ACC112 (cell line): ENCODE measurements at regions not wholly inside any gene's neighbourhood (a gene's known extent, or its start where the extent isn't known, plus 50 kb on each side); places are given as distances from the start of the nearest gene placed in this dataset.

Experiments used
- H2AFZ ChIP-seq: fragments of 200-600 bp; sonication (generic); one replicate; pipeline ENCODE4 v1.6.0; 2017; ENCODE audit warnings: antibody characterized with exemption, low read length; ENCODE audit not compliant: unreplicated experiment
- H3K27ac ChIP-seq: fragments of 200-600 bp; sonication (generic); 2 replicates; pipeline ENCODE4 v1.5.1; 2014; ENCODE audit warnings: low read depth, mild to moderate bottlenecking, antibody characterized with exemption, low read length, moderate library complexity
- H3K27me3 ChIP-seq: fragments of 200-600 bp; sonication (generic); 2 replicates; pipeline ENCODE4 v1.6.1; 2014; ENCODE audit warnings: mild to moderate bottlenecking, antibody characterized with exemption, low read length, moderate library complexity, mixed read lengths; ENCODE audit not compliant: insufficient read depth
- H3K36me3 ChIP-seq: fragments of 200-600 bp; sonication (generic); 2 replicates; pipeline ENCODE4 v1.6.1; 2016; ENCODE audit warnings: mild to moderate bottlenecking, antibody characterized with exemption, low read length, moderate library complexity, mixed read lengths; ENCODE audit not compliant: insufficient read depth
- H3K4me1 ChIP-seq: fragments of 200-600 bp; sonication (generic); one replicate; pipeline ENCODE4 v1.6.1; 2016; ENCODE audit warnings: low read length, mixed read lengths; ENCODE audit not compliant: insufficient read depth, unreplicated experiment, control insufficient read depth
- H3K4me3 ChIP-seq: fragments of 200-600 bp; sonication (generic); 2 replicates; pipeline ENCODE4 v1.5.1; 2014; ENCODE audit warnings: mild to moderate bottlenecking, low read depth, low read length
- H3K79me2 ChIP-seq: fragments of 200-600 bp; sonication (generic); one replicate; pipeline ENCODE4 v1.6.0; 2016; ENCODE audit warnings: low read length; ENCODE audit not compliant: control insufficient read depth, unreplicated experiment, insufficient read depth

DNA sequence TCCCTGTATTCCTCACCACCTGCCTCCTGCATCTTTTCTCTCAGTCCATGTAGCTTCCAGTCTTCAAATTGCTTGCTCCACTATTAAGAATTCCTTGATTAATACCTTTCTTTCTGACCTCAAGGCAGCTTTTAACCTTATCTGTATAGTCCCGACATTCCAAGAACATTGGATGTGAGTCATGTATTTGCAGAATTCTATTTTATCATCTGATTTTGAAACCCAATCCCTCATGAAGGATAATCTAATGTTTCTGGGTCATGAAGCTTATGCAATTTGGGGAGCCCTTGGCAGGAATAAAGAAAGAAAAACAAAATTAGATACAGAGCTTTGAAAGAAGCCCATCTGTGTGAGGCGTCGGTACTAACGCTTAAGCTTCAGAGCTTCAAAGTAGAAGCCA lies 63.4 kb upstream of the CCND2 start:
- no peaks in the 10 kb centered on the region for H3K4me1 ChIP-seq
- H3K27me3 ChIP-seq: peaks cover 58% of the 10 kb centered on the region
- H3K4me3 ChIP-seq: no peak overlapping the region
- no peak overlapping the region for H3K27ac ChIP-seq
- H2AFZ ChIP-seq: no peak overlapping the region
- no peaks in the 10 kb centered on the region for H3K79me2 ChIP-seq
- no peaks in the 10 kb centered on the region for H3K36me3 ChIP-seq

DNA sequence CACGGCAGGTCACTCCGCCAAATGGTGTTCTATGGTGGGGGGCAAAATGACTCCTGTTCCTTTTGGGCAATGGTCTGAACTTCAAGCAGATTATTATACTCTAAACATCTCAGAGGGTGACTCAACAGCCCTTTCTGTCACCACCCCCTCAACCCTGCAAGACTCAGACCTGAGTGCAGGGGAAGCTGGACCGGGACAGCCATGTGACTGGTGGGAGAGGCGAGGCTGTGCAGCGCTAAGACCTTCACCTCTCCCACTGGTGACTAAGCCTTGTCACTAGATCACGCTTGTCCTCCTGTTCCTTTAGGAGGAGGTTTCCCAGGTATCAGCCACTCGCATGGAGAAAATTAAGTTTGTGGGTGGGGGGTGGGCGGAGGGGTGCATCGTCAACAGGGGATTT lies 67.1 kb upstream of the CCND2 start:
- Histone ChIP-seq H3K27me3 (peaks cover 58% of the 10 kb centered on the region), H3K4me3 (no peak overlapping the region)

DNA sequence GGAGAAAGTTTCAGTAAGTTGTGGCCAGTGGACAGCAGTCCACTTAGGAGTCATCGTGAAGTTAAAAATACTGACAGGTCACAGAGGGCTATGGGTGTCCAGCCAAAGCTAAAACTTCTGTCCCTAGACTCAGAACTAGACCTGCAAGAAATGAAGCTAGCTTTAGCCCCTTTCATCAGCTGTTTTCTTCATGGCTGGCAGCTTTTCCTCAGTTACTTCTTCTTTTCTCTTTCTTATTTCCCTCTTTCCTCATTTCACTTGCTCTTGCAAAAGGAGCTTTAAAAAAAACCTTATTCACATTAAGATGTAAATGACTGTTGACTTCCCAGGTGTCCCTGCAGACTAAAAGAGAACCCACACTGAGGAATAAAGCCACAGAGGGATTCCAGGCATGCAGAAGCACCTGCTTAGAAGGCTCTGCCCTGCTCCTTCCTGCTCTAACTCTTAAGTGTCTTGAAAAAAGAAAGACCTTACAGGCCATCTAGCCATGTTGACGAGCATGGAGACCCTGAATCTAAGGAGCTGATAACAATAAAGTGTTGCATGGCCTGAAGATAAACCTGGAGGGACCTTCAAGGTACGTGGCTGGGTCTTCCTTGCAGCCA lies 69.7 kb upstream of the CCND2 start:
- Histone ChIP-seq H3K27ac (no peak overlapping the region), H3K36me3 (no peaks in the 10 kb centered on the region), H2AFZ (no peak overlapping the region), H3K4me3 (no peak overlapping the region), H3K27me3 (peaks cover 50% of the 10 kb centered on the region), H3K79me2 (no peaks in the 10 kb centered on the region), H3K4me1 (no peaks in the 10 kb centered on the region)

More for the DNA sequence above, 67.1 kb upstream of the CCND2 start:
- Histone ChIP-seq H3K79me2 (no peaks in the 10 kb centered on the region), H3K27ac (no peak overlapping the region), H2AFZ (no peak overlapping the region), H3K4me1 (no peaks in the 10 kb centered on the region), H3K36me3 (no peaks in the 10 kb centered on the region)

DNA sequence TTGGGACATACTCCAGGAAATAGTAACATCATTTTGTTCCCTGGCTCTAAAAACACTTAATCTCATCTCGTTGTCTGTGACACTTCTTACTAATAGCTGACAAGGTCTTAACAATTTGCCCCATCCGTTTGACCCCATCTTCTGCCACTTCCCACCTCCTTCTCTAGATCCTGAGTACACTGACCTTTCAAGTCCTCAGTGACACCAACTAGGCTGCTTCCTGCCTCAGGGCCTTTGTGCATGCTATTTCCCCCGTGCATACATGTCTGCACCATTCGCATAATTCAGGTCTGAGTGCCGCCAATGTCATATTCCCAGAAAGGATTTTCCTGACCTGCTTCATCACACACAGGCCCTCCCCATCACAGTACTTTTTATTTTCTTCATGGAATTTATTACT lies 70.6 kb upstream of the CCND2 start:
- H3K79me2 ChIP-seq: no peaks in the 10 kb centered on the region
- H3K27ac ChIP-seq: no peak overlapping the region
- H2AFZ ChIP-seq: no peak overlapping the region
- H3K36me3 ChIP-seq: no peaks in the 10 kb centered on the region
- H3K4me1 ChIP-seq: no peaks in the 10 kb centered on the region
- H3K27me3 ChIP-seq: peaks cover 56% of the 10 kb centered on the region
- no peak overlapping the region for H3K4me3 ChIP-seq

DNA sequence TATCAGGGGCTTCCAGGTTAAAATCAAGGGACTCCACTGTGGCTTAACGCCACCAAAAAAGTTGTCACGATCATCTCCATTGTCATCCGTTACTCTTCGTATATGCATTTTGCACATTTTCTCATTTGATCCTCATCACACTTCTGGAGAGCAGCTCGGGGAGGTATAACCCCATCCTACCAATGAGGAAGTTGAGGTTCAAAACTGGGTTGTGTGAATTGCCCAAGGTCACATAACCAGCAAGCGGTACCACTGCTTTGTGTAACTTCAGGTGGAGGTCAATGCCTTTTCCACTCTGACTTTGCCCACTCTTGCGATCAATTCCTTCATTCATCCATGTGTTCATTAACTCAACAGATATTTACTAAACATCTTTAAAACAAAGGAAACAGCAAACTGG lies 71.1 kb upstream of the CCND2 start:
- Histone ChIP-seq H3K36me3 (no peaks in the 10 kb centered on the region), H2AFZ (no peak overlapping the region), H3K4me3 (no peak overlapping the region), H3K27ac (no peak overlapping the region), H3K4me1 (no peaks in the 10 kb centered on the region), H3K27me3 (peaks cover 60% of the 10 kb centered on the region), H3K79me2 (no peaks in the 10 kb centered on the region)

DNA sequence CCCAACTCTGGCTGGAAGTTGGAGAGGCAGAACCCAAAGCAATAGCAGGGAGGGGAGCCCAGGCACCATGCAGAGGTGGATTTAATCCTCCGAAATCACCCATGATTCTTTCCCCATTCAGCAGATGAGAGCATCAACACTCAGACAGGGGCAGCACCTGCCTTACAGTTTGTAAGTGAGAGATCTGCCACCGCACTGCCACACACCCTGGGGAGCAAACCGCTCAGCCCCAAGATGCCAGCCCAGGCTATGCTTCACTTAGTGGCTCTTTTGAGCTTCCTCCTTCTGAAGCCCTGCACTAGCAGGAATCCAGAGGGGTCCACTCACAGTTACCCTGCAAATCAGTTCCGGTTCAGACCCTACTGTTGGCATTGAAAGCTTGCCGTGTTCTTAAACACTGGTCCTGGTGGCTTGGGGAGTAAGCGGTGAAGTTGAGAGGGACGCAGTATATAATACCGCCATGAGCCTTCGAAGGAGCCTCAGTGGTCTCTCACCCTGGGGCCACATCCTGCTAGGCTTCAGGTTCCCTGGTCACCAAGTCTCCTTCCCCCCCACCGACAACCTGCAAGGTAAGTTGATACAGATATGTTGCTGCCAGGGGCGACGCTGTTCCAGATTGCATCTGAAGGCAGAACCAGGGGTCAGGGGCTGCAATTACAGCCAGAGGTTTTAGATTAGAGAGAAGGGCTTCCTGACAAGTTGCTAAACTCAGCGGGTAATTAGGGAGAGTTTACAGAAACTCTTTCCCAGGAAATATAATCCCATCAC lies 72.0 kb upstream of the CCND2 start:
- no peak overlapping the region for H3K4me3 ChIP-seq
- no peak overlapping the region for H3K27ac ChIP-seq
- H3K27me3 ChIP-seq: peaks cover 64% of the 10 kb centered on the region

DNA sequence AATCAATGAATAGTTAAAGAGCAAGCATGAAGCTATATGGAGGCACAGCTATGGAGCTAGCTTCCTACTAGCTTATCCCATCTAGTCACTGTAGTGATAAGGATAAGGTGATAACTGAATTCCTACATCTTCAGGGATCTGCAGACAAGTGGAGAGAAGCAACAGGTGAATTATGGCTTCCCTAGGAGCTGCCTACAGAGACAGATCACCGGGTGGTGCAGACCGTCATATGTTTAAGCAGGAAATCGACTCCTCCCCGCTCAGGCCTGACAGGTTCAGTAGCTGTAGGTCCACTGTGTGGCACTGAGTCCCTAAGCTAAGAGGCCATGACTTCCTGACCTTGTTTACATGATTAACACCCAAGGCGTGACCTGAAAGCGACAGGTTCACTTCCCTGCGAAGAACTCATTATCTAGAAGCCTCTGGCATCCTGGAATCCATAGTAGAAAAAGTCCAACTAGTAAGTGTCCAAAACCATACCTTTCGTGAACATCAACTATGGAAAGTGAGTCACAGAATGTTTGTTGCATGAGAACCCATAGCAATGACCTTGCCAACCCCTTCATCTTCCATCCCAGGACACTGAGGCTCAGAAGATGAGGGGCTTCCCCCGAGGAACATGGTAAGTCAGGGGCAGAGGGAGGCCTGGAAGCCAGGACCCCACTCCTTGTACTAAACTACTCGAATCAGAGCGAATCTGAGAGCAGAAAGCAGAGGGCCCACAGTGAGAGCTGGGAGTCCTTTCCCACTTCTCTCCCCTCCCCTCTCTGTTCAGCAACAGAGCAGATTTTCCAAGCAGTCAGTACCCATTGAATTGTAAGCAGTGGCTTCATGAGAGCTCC lies 75.4 kb upstream of the CCND2 start:
- Histone ChIP-seq H2AFZ (no peak overlapping the region), H3K4me1 (no peaks in the 10 kb centered on the region), H3K27ac (no peak overlapping the region), H3K79me2 (no peaks in the 10 kb centered on the region), H3K4me3 (no peak overlapping the region), H3K36me3 (no peaks in the 10 kb centered on the region), H3K27me3 (peaks cover 69% of the 10 kb centered on the region)

More for the DNA sequence above, 72.0 kb upstream of the CCND2 start:
- H3K36me3 ChIP-seq: no peaks in the 10 kb centered on the region
- no peak overlapping the region for H2AFZ ChIP-seq
- no peaks in the 10 kb centered on the region for H3K4me1 ChIP-seq
- no peaks in the 10 kb centered on the region for H3K79me2 ChIP-seq

DNA sequence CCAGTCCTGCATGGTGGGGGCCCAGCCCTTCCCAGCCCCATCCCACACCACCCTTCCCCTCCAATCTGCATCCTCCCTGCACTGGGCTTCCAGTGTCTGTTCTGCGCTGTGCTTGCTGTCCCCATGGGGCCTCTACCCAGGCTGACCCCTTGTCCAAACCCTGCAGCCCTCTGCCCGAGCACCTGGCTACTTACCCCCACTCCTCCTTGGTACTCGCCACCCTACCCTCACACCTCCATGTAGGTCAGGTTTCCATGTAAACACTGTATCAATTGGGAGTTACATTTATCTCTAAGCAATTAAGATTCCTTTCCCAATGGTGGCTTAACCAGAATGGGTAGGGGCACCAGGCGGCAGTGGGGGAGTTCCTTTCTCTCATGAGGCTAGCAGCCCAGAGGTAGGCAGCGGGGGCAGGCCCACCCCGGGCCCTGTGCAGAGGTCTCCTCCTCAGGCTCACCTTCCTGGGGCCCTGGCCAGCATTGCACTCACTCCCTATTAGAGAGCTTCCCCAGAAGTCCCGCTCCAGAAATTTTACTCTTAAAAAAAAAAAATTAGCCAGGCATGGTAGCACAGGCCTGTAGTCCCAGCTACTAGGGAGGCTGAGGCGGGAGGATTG lies 76.6 kb upstream of the CCND2 start:
- no peaks in the 10 kb centered on the region for H3K36me3 ChIP-seq
- H2AFZ ChIP-seq: no peak overlapping the region
- H3K4me1 ChIP-seq: no peaks in the 10 kb centered on the region
- no peak overlapping the region for H3K27ac ChIP-seq
- H3K27me3 ChIP-seq: peaks cover 63% of the 10 kb centered on the region
- no peaks in the 10 kb centered on the region for H3K79me2 ChIP-seq
- no peak overlapping the region for H3K4me3 ChIP-seq

DNA sequence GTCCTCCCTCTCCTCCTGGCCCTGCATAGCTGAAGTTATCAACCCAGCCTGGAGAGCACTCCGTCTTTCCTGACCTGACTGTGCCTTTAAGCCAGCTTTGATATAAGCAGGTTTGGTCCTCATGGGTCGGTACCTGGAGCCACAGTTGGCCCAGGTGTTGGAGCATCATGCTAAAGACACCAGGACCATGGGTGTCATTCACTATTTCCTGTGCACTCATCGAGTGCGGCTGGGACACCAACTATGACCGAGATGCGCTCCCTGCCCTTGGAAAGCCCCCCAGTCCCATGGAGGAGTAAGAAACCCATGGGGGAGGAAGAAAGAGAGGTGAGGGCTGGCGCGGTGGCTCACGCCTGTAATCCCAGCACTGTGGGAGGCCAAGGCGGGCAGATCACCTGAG lies 78.9 kb upstream of the CCND2 start:
- H3K79me2 ChIP-seq: no peaks in the 10 kb centered on the region
- H2AFZ ChIP-seq: no peak overlapping the region
- no peaks in the 10 kb centered on the region for H3K4me1 ChIP-seq
- no peaks in the 10 kb centered on the region for H3K36me3 ChIP-seq
- H3K27ac ChIP-seq: no peak overlapping the region
- peaks cover 67% of the 10 kb centered on the region for H3K27me3 ChIP-seq
- no peak overlapping the region for H3K4me3 ChIP-seq

DNA sequence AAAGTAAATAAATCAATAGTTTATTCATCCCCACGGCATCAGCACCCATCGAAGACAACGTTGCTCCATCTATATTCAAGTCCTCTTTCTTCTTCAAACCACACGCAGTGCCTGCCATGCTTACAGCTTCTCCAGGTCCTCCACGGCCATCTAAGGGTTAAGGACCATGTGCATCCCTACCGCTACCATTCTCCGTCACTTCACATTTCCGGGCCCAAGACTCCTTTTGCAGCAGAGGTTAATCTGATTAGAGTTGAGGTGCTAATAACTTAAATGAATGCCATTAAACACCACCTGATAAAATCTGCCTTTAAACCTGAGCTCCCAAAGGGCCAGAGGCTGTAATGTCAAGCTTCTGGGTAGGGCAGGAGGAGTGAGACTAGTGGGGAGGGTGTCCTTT lies 79.7 kb upstream of the CCND2 start:
- Histone ChIP-seq H2AFZ (no peak overlapping the region), H3K27me3 (peaks cover 62% of the 10 kb centered on the region)

More for the DNA sequence above, 79.7 kb upstream of the CCND2 start:
- H3K4me3 ChIP-seq: no peak overlapping the region
- no peaks in the 10 kb centered on the region for H3K4me1 ChIP-seq
- no peaks in the 10 kb centered on the region for H3K79me2 ChIP-seq
- H3K36me3 ChIP-seq: no peaks in the 10 kb centered on the region
- H3K27ac ChIP-seq: no peak overlapping the region
